GM12872 (cell line): ENCODE measurements at regions not wholly inside any gene's neighbourhood (a gene's known extent, or its start where the extent isn't known, plus 50 kb on each side); places are given as distances from the start of the nearest gene placed in this dataset.

Experiments
- TF ChIP-seq, protein P1 (sequence below): IDR thresholded peaks from 3 replicates; pipeline ENCODE4 v1.5.1; 2011; ENCODE audit warnings: low read depth, mild to moderate bottlenecking, low read length, moderate library complexity; ENCODE audit not compliant: insufficient read depth

DNA sequence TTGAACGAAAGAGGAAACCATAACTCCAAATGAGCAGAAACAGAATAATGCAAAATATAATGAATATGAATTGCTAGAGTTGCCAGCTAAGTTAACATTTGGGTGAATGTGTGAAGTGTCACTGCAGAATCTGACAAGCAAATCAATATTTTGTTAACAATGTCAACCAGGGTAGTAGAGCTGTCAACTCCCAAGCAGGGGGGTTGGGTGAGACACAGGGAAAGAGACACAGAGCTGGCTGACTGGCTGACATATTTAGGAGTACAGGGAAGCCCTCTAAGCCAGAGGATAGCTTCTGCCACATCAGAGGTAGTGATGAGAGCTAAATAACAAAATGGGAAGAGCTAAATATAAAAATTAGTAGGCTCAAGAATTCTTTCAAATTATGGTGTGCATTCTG is 393.1 kb upstream of the KCND2 start:
- TF ChIP-seq, protein P1, sequence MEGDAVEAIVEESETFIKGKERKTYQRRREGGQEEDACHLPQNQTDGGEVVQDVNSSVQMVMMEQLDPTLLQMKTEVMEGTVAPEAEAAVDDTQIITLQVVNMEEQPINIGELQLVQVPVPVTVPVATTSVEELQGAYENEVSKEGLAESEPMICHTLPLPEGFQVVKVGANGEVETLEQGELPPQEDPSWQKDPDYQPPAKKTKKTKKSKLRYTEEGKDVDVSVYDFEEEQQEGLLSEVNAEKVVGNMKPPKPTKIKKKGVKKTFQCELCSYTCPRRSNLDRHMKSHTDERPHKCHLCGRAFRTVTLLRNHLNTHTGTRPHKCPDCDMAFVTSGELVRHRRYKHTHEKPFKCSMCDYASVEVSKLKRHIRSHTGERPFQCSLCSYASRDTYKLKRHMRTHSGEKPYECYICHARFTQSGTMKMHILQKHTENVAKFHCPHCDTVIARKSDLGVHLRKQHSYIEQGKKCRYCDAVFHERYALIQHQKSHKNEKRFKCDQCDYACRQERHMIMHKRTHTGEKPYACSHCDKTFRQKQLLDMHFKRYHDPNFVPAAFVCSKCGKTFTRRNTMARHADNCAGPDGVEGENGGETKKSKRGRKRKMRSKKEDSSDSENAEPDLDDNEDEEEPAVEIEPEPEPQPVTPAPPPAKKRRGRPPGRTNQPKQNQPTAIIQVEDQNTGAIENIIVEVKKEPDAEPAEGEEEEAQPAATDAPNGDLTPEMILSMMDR = no peak

DNA sequence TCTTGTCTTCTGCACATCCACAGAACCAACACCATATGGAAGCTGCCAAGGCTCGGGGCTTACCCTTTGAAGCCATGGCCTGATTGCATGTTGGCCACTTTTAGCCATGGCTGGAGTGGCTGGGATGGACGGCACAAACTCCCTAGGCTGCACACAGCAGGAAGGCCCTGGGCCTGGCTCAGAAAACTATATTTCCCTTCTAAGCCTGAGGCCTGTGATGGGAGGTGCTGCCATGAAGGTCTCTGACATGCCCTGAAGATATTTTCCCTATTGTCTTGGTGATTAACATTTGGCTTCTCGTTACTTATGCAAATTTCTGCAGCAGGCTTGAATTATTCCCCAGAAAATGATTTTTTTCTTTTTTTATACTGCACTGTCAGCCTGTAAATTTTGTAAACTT is 387.0 kb upstream of the KCND2 start:
- TF ChIP-seq, protein P1 = no peak

DNA sequence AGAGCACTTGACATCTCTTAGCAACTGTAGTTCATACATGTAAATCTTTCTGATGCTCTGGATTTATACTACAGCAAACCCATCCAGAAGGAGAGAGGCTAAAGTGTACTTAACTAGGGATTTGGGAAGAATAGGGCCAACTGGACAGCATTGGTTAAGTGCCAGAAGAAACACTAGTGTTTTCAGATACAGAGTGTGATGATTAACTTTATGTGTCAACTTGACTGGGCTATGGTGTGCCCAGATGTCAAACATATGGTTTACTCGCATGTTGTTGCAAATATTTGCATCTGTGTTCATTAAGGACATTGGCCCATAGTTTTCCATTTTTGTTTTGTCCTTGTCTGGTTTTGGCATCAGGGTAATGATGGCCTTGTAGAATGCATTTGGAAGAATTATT is 384.7 kb upstream of the KCND2 start:
- TF ChIP-seq, protein P1 = no peak

DNA sequence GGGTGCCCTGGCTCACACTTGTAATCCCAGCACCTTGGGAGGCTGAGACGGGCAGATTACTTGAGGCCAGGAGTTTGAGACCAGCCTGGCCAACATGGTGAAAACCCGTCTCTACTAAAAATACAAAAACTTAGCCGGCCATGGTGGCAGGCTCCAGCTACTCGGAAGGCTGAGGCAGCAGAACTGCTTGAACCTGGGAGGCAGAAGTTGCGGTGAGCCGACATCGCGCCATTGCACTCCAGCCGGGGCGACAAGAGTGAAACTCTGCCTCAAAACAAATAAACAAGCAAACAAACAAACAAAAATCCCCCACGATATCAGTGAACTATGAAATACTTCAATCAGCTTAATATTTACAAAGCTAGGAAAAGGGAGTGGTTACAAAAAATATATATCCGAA is 382.3 kb upstream of the KCND2 start:
- TF ChIP-seq, protein P1 = no peak

DNA sequence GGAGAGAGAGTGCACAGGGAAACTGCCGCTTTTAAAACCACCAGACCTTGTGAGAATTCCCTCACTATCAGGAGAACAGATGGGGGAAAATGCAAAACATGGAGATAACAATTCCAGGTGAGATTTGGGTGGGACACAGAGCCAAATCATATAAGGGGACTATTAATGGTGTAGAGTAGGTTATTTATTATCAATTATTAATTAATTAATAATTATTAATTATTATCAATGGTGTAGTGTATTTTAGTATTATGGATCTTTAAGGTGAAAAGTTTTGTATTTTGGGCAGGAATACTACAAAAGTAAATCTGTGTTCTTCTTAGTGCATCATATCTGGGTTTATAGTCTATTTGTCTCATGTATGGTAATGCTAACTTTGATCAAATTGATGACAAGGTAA is 377.7 kb upstream of the KCND2 start:
- TF ChIP-seq, protein P1 = no peak

DNA sequence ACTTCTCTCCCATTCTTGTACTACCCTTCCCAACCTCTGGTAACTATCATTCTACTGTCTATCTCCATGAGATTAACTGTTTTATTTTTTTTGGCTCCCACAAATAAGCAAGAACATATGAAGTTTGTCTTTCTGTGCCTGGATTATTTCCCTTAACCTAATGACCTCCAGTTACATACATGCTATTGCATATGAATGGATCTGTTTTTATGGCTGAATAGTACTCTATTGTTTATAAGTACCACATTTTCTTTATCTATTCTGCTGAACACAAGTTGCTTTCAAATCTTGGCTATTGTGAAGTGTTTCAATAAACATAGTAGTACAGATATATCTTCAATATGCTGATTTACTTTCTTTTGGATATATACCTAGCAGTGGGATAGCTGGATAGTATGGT is 376.6 kb upstream of the KCND2 start:
- TF ChIP-seq, protein P1 = no peak

DNA sequence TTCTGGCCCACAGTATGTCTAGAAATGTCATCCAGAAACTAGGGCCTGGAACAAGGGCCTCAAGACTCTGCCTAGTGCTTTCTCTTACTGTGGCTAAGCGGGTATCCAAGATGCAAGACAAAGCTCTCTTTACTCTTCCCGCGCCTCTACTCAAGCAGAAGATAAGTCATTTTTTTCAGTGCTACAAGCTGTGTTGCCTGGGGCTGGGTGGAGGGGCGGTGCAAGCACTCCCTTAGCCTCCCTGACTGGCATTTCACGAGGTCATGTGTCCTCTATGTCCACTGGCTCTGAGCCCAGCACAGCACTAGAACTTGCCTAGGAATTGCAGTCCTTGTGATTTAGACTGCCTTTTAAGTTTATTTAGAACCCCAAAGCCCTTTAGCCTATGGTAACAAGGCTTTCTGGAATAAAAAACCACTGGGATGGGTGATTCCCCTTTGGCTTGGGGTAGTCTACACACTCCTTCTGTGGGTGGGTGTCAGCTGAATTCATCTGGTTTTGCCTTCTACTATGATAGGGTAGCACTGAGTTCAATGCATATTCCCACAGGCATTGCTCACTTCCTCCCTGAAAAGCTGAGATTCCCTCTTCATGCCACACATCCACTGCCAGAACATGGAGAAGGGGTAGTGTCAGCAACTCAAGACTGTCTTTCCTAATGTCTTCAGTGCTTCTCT is 371.8 kb upstream of the KCND2 start:
- TF ChIP-seq, protein P1 = no peak
